Stimulated activated CD8-positive, alpha-beta memory T cell treated with anti-CD3 and anti-CD28 coated beads, Interleukin-15, amount 100 ng/mL, for 1 hour (primary cell): ENCODE measurements at regions not wholly inside any gene's neighbourhood (a gene's known extent, or its start where the extent isn't known, plus 50 kb on each side); places are given as distances from the start of the nearest gene placed in this dataset.
"Not testable (repeated sequence)": the region's sequence is repeated elsewhere in the genome, so short reads cannot be mapped to it uniquely, and the experiment has no call there.

ENCODE experiments used
- DNase-seq: peaks from one replicate; pipeline ENCODE4 v3.0.0-alpha.2; 2020; ENCODE audit warnings: low read depth

GRCh38 chr3:195635262-195635873 is 51.6 kb upstream of the APOD start:
- DNase-seq, result not testable (repeated sequence)

GRCh38 chr3:195634426-195635261 is 50.9 kb upstream of the APOD start:
- DNase-seq, result peak; percentile 41
